ENCODE measurements at regions not wholly inside any gene's neighbourhood (a gene's known extent, or its start where the extent isn't known, plus 50 kb on each side); places are given as distances from the start of the nearest gene placed in this dataset.

DNA sequence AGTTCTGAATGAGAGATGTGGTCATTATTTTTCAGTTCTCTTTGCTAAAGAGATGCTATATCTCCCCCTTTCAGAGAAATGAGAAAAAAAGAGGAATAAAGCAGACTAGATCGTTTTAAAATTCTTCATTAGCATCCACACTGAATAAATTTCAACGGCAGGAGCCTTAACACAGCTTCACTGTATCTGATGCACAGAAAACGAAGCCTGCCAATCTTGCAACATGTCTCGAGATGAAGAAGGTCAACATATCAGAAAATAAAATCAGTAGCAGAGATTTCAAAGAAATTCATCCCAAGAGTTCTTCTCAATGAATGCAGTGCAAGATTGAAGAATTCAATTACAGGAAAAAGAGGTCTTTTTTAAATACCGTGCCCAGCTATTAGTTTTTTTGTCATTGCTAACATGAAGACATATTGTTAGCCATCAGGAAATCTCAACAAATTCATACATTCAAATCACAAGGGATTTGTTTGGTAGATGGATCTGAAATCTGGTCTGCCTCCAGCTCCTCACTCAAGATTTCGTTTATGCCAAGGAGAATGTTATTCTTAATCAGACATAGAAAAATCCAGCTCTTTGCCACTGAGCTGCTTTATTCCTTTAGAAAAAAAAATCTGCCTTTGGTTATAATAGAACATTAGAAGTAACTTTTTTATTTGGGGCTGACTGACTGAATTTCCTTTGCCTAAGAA, 76.4 kb upstream of the DAB1 start:
- Histone ChIP-seq H3K9me3 (no peaks in the 10 kb centered on the region), H3K4me1 (no peaks in the 10 kb centered on the region), H3K27ac (no peak overlapping the region), H3K4me3 (no peak overlapping the region), H3K27me3 (no peaks in the 10 kb centered on the region), H3K36me3 (replicated peaks in 1 of 2; ENCODE audit: insufficient read depth in 1 of 2, low read depth in 2 of 2) (no peaks in the 10 kb centered on the region)
- intact Hi-C loops (cut with DNase I), result no loop called here
- 55 to 64% methylated on average over 6 of the region's 6 CpGs for WGBS, 2 donors
- no peak for TF ChIP-seq POLR2A (IDR thresholded peaks at IDR 0.05)
- TF ChIP-seq, protein P1, sequence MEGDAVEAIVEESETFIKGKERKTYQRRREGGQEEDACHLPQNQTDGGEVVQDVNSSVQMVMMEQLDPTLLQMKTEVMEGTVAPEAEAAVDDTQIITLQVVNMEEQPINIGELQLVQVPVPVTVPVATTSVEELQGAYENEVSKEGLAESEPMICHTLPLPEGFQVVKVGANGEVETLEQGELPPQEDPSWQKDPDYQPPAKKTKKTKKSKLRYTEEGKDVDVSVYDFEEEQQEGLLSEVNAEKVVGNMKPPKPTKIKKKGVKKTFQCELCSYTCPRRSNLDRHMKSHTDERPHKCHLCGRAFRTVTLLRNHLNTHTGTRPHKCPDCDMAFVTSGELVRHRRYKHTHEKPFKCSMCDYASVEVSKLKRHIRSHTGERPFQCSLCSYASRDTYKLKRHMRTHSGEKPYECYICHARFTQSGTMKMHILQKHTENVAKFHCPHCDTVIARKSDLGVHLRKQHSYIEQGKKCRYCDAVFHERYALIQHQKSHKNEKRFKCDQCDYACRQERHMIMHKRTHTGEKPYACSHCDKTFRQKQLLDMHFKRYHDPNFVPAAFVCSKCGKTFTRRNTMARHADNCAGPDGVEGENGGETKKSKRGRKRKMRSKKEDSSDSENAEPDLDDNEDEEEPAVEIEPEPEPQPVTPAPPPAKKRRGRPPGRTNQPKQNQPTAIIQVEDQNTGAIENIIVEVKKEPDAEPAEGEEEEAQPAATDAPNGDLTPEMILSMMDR (IDR thresholded peaks at IDR 0.05), result no peak
- DNase-seq, result no peak
- ATAC-seq, result no peak

DNA sequence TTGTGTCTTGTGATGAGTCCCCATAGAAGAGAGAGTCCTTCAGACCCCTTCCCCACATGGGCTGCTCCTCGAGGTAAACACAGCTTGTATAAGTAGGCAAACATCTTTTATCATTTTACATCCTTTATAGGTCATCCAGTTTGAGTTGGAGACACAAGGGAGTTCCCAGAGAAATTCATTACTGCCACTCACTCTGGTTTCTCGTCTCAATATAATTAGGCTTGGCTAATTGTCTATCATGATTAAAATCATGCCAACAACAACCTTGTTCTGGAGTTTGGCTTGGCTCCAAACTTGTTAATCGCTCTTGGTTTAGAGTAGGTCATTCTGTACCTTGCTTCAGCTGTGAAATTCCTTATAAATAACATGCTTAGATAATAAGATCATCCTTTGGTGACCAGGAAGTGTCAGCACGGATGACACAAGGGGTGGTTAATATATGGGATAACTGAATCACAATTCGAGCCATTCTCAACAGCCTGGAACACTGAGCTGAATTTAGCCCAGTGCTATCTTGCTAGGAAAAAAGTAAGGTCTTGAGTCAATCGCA, 70.7 kb upstream of the DAB1 start:
- TF ChIP-seq, protein P1 (IDR thresholded peaks at IDR 0.05), result no peak
- no peak for TF ChIP-seq POLR2A (IDR thresholded peaks at IDR 0.05)
- H3K4me1 ChIP-seq, result no peaks in the 10 kb centered on the region
- no peak for ATAC-seq
- no peaks in the 10 kb centered on the region for H3K36me3 ChIP-seq (replicated peaks in 1 of 2; ENCODE audit: insufficient read depth in 1 of 2, low read depth in 2 of 2)
- 45 to 50% methylated on average over 6 of the region's 6 CpGs for WGBS, 2 donors
- H3K9me3 ChIP-seq, result no peaks in the 10 kb centered on the region
- H3K4me3 ChIP-seq, result no peak overlapping the region
- no peaks in the 10 kb centered on the region for H3K27me3 ChIP-seq
- DNase-seq, result no peak
- intact Hi-C loops (cut with DNase I), result no loop called here
- H3K27ac ChIP-seq, result no peak overlapping the region

DNA sequence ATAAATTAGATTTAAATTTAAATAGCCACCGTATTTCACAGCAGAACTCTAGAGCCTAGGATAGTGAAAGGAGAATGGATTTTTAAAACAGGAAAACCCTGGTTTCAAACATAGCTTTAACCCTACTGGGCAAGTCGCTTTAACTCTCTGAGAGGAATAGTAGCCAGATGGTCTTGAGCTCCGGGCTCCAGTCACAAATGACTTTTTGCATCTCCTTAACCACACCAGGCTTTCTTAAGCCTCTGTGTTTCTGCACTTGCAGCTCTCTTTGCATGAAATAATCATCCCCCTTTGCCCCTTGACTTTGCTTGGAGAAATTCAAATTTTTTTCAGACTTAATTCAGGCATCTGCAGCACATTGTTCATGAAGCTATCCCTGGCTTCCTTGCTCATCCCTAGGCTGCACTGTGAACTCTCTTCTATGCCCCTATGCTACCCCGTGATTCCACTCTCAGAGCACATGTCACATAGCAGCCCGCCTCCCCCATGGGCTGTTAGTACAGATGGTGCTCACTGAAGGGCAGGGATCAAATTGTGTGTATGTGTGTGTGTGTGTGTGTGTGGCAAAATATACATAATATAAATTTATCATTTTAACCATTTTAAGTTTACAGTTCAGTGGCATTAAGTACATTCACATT, 68.8 kb upstream of the DAB1 start:
- Histone ChIP-seq H3K27ac (no peak overlapping the region), H3K9me3 (no peaks in the 10 kb centered on the region), H3K27me3 (no peaks in the 10 kb centered on the region), H3K4me1 (no peaks in the 10 kb centered on the region), H3K36me3 (replicated peaks in 1 of 2; ENCODE audit: insufficient read depth in 1 of 2, low read depth in 2 of 2) (no peaks in the 10 kb centered on the region), H3K4me3 (no peak overlapping the region)
- TF ChIP-seq, protein P1 (IDR thresholded peaks at IDR 0.05), result no peak
- no peak for TF ChIP-seq POLR2A (IDR thresholded peaks at IDR 0.05)
- intact Hi-C loops (cut with DNase I), result no loop called here
- no peak for ATAC-seq
- 45 to 55% methylated on average over 5 of the region's 5 CpGs for WGBS, 2 donors
- no peak for DNase-seq

DNA sequence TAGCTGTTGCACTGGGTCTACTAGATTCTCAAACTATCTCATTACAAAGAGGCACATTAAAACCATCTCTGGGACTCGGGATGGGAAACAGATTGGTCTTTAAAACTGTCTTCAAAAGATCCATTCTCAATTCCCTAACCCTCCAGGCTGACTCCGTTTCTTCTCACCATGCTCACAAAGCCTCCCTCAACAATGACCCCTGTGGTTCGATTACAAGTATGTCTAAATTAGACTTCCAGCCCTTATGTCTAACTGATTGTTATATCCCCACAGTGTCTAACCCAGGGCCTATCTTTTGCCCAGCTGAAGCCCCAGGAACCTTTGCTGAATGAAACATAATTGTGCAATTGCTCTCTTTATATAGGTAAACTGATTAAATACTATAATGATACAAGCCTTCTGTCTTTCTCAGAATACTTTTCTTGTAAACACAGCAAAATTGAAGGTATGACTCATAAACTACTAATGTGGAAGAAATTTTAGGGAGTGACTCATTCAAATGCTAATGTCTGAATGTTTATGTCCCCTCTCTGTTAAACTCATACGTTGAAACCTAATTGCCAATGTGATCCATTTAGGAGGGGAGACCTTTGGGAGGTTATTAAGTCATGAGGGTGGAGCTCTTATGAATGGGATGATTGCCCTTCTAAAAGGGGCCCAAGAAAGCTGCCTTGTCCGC, 65.6 kb upstream of the DAB1 start:
- intact Hi-C loops (cut with DNase I), result no loop called here
- no peaks in the 10 kb centered on the region for H3K27me3 ChIP-seq
- no peaks in the 10 kb centered on the region for H3K9me3 ChIP-seq
- no peak for ATAC-seq
- TF ChIP-seq POLR2A (IDR thresholded peaks at IDR 0.05), result no peak
- TF ChIP-seq, protein P1 (IDR thresholded peaks at IDR 0.05), result no peak
- no peak overlapping the region for H3K27ac ChIP-seq
- no peak for DNase-seq
- H3K36me3 ChIP-seq (replicated peaks in 1 of 2; ENCODE audit: insufficient read depth in 1 of 2, low read depth in 2 of 2), result no peaks in the 10 kb centered on the region
- WGBS, 2 donors, result 71 to 74% methylated on average over 5 of the region's 5 CpGs
- no peaks in the 10 kb centered on the region for H3K4me1 ChIP-seq
- H3K4me3 ChIP-seq, result no peak overlapping the region

Data from body of pancreas (tissue), 4 donors.